Parathyroid adenoma (tissue), 2 donors: ENCODE measurements at regions not wholly inside any gene's neighbourhood (a gene's known extent, or its start where the extent isn't known, plus 50 kb on each side); places are given as distances from the start of the nearest gene placed in this dataset.

ENCODE experiments used
- H2AFZ ChIP-seq: fragments of 300-600 bp; sonication (generic); one replicate; pipeline ENCODE4 v1.7.0; 2017; ENCODE audit warnings: antibody characterized with exemption, mild to moderate bottlenecking
- H3K27ac ChIP-seq: fragments of 300-600 bp; sonication (generic); one replicate; pipeline ENCODE4 v1.7.0; 2017
- H3K27me3 ChIP-seq: fragments of 300-600 bp; sonication (generic); one replicate; pipeline ENCODE4 v1.7.0; 2017; ENCODE audit warnings: low read length; ENCODE audit not compliant: control insufficient read depth, insufficient read depth
- H3K36me3 ChIP-seq: fragments of 300-600 bp; sonication (generic); one replicate; pipeline ENCODE4 v1.7.0; 2017; ENCODE audit warnings: low read length; ENCODE audit not compliant: control insufficient read depth, insufficient read depth
- H3K4me1 ChIP-seq: fragments of 300-600 bp; sonication (generic); one replicate; pipeline ENCODE4 v1.7.0; 2017; ENCODE audit warnings: control low read depth
- H3K4me2 ChIP-seq: fragments of 300-600 bp; sonication (generic); one replicate; pipeline ENCODE4 v1.7.0; 2017; ENCODE audit warnings: low read length
- H3K4me3 ChIP-seq: fragments of 300-600 bp; sonication (generic); one replicate; pipeline ENCODE4 v1.7.0; 2017; ENCODE audit warnings: low read depth, low read length
- H3K79me2 ChIP-seq: fragments of 300-600 bp; sonication (generic); one replicate; pipeline ENCODE4 v1.7.0; 2017; ENCODE audit warnings: control low read depth
- H3K9ac ChIP-seq: fragments of 300-600 bp; sonication (generic); one replicate; pipeline ENCODE4 v1.7.0; 2017; ENCODE audit warnings: mild to moderate bottlenecking
- H3K9me3 ChIP-seq: fragments of 300-600 bp; sonication (generic); one replicate; pipeline ENCODE4 v1.7.0; 2017; ENCODE audit warnings: low read length; ENCODE audit not compliant: control insufficient read depth
- CTCF ChIP-seq: fragments of 300-600 bp; sonication (generic); IDR thresholded peaks from one replicate; pipeline ENCODE4 v1.7.0; 2017; ENCODE audit warnings: antibody characterized with exemption, mild to moderate bottlenecking
- donor health status: primary hyperparathyroidism.

- H3K36me3 ChIP-seq, result no peaks in the 10 kb centered on the region
- TF ChIP-seq CTCF, result no peak
- no peak overlapping the region for H3K9ac ChIP-seq
- H3K27me3 ChIP-seq, result no peaks in the 10 kb centered on the region
- H3K27ac ChIP-seq, result no peak overlapping the region
- no peak overlapping the region for H3K4me2 ChIP-seq
- no peaks in the 10 kb centered on the region for H3K4me1 ChIP-seq
- H3K4me3 ChIP-seq, result no peak overlapping the region
- no peaks in the 10 kb centered on the region for H3K79me2 ChIP-seq
- no peaks in the 10 kb centered on the region for H3K9me3 ChIP-seq
- no peak overlapping the region for H2AFZ ChIP-seq
Measured at GRCh38 chr11:70734379-70734778, 336.1 kb downstream of the CTTN start.

GRCh38 chr11:70734911-70735310 lies 336.6 kb downstream of the CTTN start:
- Histone ChIP-seq H3K4me3 (no peak overlapping the region), H2AFZ (no peak overlapping the region)
- TF ChIP-seq CTCF, result no peak

DNA sequence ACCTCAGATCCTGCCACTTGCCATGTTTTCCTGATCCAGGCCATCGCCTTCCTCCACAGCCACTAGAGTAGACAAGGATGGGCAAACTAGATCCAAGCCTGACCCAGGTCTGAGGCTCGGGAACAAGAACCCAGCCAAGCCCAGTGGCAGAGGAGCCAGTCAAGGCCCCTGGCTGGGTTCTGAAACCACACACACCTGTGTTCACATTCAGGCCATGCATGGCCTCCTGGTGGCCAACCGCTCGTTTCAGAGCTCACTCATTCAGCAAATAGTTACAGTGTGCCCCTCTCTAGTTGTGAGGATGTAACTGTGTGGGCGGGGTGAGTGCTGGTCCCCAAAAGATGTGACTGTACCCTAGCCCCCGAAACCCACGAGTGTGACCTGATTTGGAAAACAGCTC lies 337.6 kb downstream of the CTTN start:
- Histone ChIP-seq H3K4me2 (no peak overlapping the region), H3K4me3 (no peak overlapping the region), H3K9me3 (no peaks in the 10 kb centered on the region), H3K9ac (no peak overlapping the region), H3K4me1 (no peaks in the 10 kb centered on the region), H3K36me3 (no peaks in the 10 kb centered on the region), H3K27me3 (no peaks in the 10 kb centered on the region), H3K79me2 (no peaks in the 10 kb centered on the region), H3K27ac (no peak overlapping the region), H2AFZ (no peak overlapping the region)
- no peak for TF ChIP-seq CTCF

More at GRCh38 chr11:70734911-70735310, 336.6 kb downstream of the CTTN start:
- Histone ChIP-seq H3K4me1 (no peaks in the 10 kb centered on the region), H3K9ac (no peak overlapping the region), H3K79me2 (no peaks in the 10 kb centered on the region), H3K9me3 (no peaks in the 10 kb centered on the region), H3K27ac (no peak overlapping the region), H3K36me3 (no peaks in the 10 kb centered on the region), H3K4me2 (no peak overlapping the region), H3K27me3 (no peaks in the 10 kb centered on the region)

DNA sequence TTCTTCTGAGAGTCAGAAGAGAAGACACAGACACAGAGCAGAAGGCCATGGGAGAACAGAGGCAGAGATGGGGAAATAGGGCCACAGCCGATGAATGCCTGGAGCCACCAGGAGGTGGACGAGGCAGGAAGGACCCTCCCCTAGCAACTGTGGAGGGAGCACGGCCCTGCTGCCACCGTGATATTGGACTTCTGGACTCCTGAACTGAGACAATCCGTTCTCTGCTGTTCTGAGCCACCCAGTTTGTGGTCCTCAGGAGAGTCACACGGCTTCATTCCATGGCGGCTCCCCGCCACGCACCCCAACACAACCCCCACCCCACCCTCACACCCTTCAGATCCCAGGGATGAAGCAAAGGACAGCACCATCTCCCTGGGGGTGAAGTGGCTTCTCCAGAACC lies 338.1 kb downstream of the CTTN start:
- H3K79me2 ChIP-seq, result no peaks in the 10 kb centered on the region
- H3K4me1 ChIP-seq, result no peaks in the 10 kb centered on the region
- H3K4me2 ChIP-seq, result no peak overlapping the region
- no peaks in the 10 kb centered on the region for H3K27me3 ChIP-seq
- no peaks in the 10 kb centered on the region for H3K36me3 ChIP-seq
- no peak overlapping the region for H2AFZ ChIP-seq
- H3K9me3 ChIP-seq, result no peaks in the 10 kb centered on the region
- no peak overlapping the region for H3K9ac ChIP-seq
- TF ChIP-seq CTCF, result no peak
- no peak overlapping the region for H3K4me3 ChIP-seq
- no peak overlapping the region for H3K27ac ChIP-seq

GRCh38 chr11:70736937-70737640 lies 338.8 kb downstream of the CTTN start:
- no peak for TF ChIP-seq CTCF
- Histone ChIP-seq H3K27me3 (no peaks in the 10 kb centered on the region), H3K36me3 (no peaks in the 10 kb centered on the region), H3K9me3 (no peaks in the 10 kb centered on the region), H3K4me2 (no peak overlapping the region), H3K4me3 (no peak overlapping the region), H3K79me2 (no peaks in the 10 kb centered on the region), H3K27ac (no peak overlapping the region), H3K9ac (no peak overlapping the region), H3K4me1 (no peaks in the 10 kb centered on the region), H2AFZ (no peak overlapping the region)
